GM21576 (cell line): ENCODE measurements at regions not wholly inside any gene's neighbourhood (a gene's known extent, or its start where the extent isn't known, plus 50 kb on each side); places are given as distances from the start of the nearest gene placed in this dataset.

Source experiments
- ATAC-seq: cut with Tn5 transposase; IDR thresholded peaks from one replicate; pipeline ENCODE4 v1.9.1; 2021; ENCODE audit warnings: mild to moderate bottlenecking, moderate library complexity; ENCODE audit not compliant: unreplicated experiment

GRCh38 chr1:222306011-222306410 lies 241.9 kb downstream of the HHIPL2 start:
- ATAC-seq: no peak

GRCh38 chr1:222301652-222302051 lies 246.3 kb downstream of the HHIPL2 start:
- no peak for ATAC-seq

GRCh38 chr1:222299524-222299923 lies 248.4 kb downstream of the HHIPL2 start:
- ATAC-seq: no peak

GRCh38 chr1:222290866-222291265 lies 257.0 kb downstream of the HHIPL2 start:
- no peak for ATAC-seq

GRCh38 chr1:222288053-222288452 lies 259.9 kb downstream of the HHIPL2 start:
- no peak for ATAC-seq

GRCh38 chr1:222286011-222286410 lies 261.9 kb downstream of the HHIPL2 start:
- ATAC-seq: no peak

- no peak for ATAC-seq
Observed at GRCh38 chr1:222285526-222285925, 262.4 kb downstream of the HHIPL2 start.

GRCh38 chr1:222284466-222284865 lies 263.4 kb downstream of the HHIPL2 start:
- ATAC-seq: no peak

GRCh38 chr1:222283147-222283768 lies 264.6 kb downstream of the HHIPL2 start:
- ATAC-seq: no peak

GRCh38 chr1:222279591-222279990 lies 268.3 kb downstream of the HHIPL2 start:
- no peak for ATAC-seq

- ATAC-seq: no peak
Observed at GRCh38 chr1:222278501-222278900, 269.4 kb downstream of the HHIPL2 start.

- no peak for ATAC-seq
Observed at GRCh38 chr1:222275729-222276465, 272.0 kb downstream of the HHIPL2 start.

GRCh38 chr1:222275001-222275728 lies 272.7 kb downstream of the HHIPL2 start:
- ATAC-seq: no peak

GRCh38 chr1:222266223-222267196 lies 281.4 kb downstream of the HHIPL2 start:
- ATAC-seq: no peak

GRCh38 chr1:222263791-222264190 lies 284.1 kb downstream of the HHIPL2 start:
- no peak for ATAC-seq

GRCh38 chr1:222257027-222257426 lies 290.9 kb downstream of the HHIPL2 start:
- no peak for ATAC-seq

- no peak for ATAC-seq
Observed at GRCh38 chr1:222256058-222256457, 291.8 kb downstream of the HHIPL2 start.

- no peak for ATAC-seq
Observed at GRCh38 chr1:222252788-222253187, 295.1 kb downstream of the HHIPL2 start.

- ATAC-seq: no peak
Observed at GRCh38 chr1:222251847-222252246, 296.1 kb downstream of the HHIPL2 start.

GRCh38 chr1:222250376-222250775 lies 297.5 kb downstream of the HHIPL2 start:
- ATAC-seq: no peak

GRCh38 chr1:222247811-222248310 lies 300.0 kb downstream of the HHIPL2 start:
- ATAC-seq: no peak
